Neural progenitor cell (in vitro differentiated cells): ENCODE measurements at regions not wholly inside any gene's neighbourhood (a gene's known extent, or its start where the extent isn't known, plus 50 kb on each side); places are given as distances from the start of the nearest gene placed in this dataset.

ENCODE experiments used
- DNase-seq: peaks from one replicate; pipeline ENCODE4 v3.0.0-alpha.2; 2016; ENCODE audit warnings: low spot score
- H2AFZ ChIP-seq: fragments of 200-600 bp; sonication (generic); replicated peaks from 2 replicates; pipeline ENCODE4 v1.6.1; 2016; ENCODE audit warnings: antibody characterized with exemption
- H3F3A ChIP-seq: fragments of 200-600 bp; sonication (generic); 2 replicates; pipeline ENCODE4 v1.6.1; 2016; ENCODE audit warnings: antibody characterized with exemption, low read depth
- H3K27ac ChIP-seq: fragments of 200-600 bp; sonication (generic); 2 replicates; pipeline ENCODE4 v1.5.1; 2016; ENCODE audit warnings: mild to moderate bottlenecking
- H3K27me3 ChIP-seq: fragments of 200-600 bp; sonication (generic); 2 replicates; pipeline ENCODE4 v1.6.1; 2016; ENCODE audit warnings: mild to moderate bottlenecking, moderate library complexity
- H3K36me3 ChIP-seq: fragments of 200-600 bp; sonication (generic); 2 replicates; pipeline ENCODE4 v1.5.1; 2016
- H3K4me1 ChIP-seq: fragments of 200-600 bp; sonication (generic); 2 replicates; pipeline ENCODE4 v1.6.1; 2016; ENCODE audit warnings: mixed run types
- H3K4me2 ChIP-seq: fragments of 200-600 bp; sonication (generic); 2 replicates; pipeline ENCODE4 v1.6.1; 2016
- H3K4me3 ChIP-seq: fragments of 200-600 bp; sonication (generic); 2 replicates; pipeline ENCODE4 v1.5.1; 2016
- H3K79me2 ChIP-seq: fragments of 200-600 bp; sonication (generic); 2 replicates; pipeline ENCODE4 v1.6.1; 2016; ENCODE audit warnings: low read depth
- H3K9ac ChIP-seq: fragments of 200-600 bp; sonication (generic); 2 replicates; pipeline ENCODE4 v1.6.1; 2016
- H3K9me3 ChIP-seq: fragments of 200-600 bp; sonication (generic); 2 replicates; pipeline ENCODE4 v1.5.1; 2016; ENCODE audit warnings: low read depth
- H4K20me1 ChIP-seq: fragments of 200-600 bp; sonication (generic); 2 replicates; pipeline ENCODE4 v1.6.1; 2016; ENCODE audit warnings: low read depth
- H3K27ac Mint-ChIP-seq: 3 replicates; pipeline ENCODE4 v1.8.0; 2021; ENCODE audit warnings: mixed read lengths
- H3K27me3 Mint-ChIP-seq: 2 replicates; pipeline ENCODE4 v1.8.0; 2022; ENCODE audit warnings: low read depth, mild to moderate bottlenecking, inconsistent platforms, moderate library complexity, mixed read lengths; ENCODE audit not compliant: insufficient read depth
- H3K36me3 Mint-ChIP-seq: 3 replicates; pipeline ENCODE4 v1.8.0; 2021; ENCODE audit warnings: mixed read lengths
- H3K4me1 Mint-ChIP-seq: 3 replicates; pipeline ENCODE4 v1.8.0; 2021; ENCODE audit warnings: mixed read lengths
- H3K4me3 Mint-ChIP-seq: 3 replicates; pipeline ENCODE4 v1.8.0; 2021; ENCODE audit warnings: mild to moderate bottlenecking, moderate library complexity, mixed read lengths
- H3K9me3 Mint-ChIP-seq: 3 replicates; pipeline ENCODE4 v1.8.0; 2020; ENCODE audit warnings: mixed read lengths
- CTCF ChIP-seq: fragments of 200-600 bp; sonication (generic); IDR thresholded peaks from 2 replicates; pipeline ENCODE4 v1.5.1; 2017; ENCODE audit warnings: antibody characterized with exemption, mild to moderate bottlenecking
- EZH2 ChIP-seq: fragments of 200-600 bp; sonication (generic); IDR thresholded peaks from 2 replicates; pipeline ENCODE4 v1.6.1; 2017; ENCODE audit warnings: antibody characterized with exemption, mild to moderate bottlenecking, moderate library complexity
- EZH2phosphoT487 ChIP-seq: fragments of 200-600 bp; sonication (generic); IDR thresholded peaks from 2 replicates; pipeline ENCODE4 v1.6.1; 2017; ENCODE audit warnings: antibody characterized with exemption

GRCh38 chr18:14025306-14025940 lies 106.8 kb downstream of the ZNF519 start:
- no peak overlapping the region for H3K4me3 Mint-ChIP-seq
- Histone ChIP-seq H3K79me2 (no peaks in the 10 kb centered on the region), H3K9ac (no peak overlapping the region), H3K4me3 (no peak overlapping the region), H3K27ac (no peak overlapping the region), H3K4me2 (no peak overlapping the region), H3K27me3 (no peaks in the 10 kb centered on the region), H3K9me3 (no peaks in the 10 kb centered on the region), H3F3A (no peaks in the 10 kb centered on the region), H2AFZ (no peak overlapping the region), H3K36me3 (no peaks in the 10 kb centered on the region), H3K4me1 (peaks cover 12% of the 10 kb centered on the region), H4K20me1 (no peaks in the 10 kb centered on the region)
- peaks cover 9% of the 10 kb centered on the region for H3K9me3 Mint-ChIP-seq
- no peak for DNase-seq
- TF ChIP-seq CTCF (no peak), EZH2 (no peak), EZH2phosphoT487 (no peak)
- H3K36me3 Mint-ChIP-seq = no peaks in the 10 kb centered on the region
- no peaks in the 10 kb centered on the region for H3K4me1 Mint-ChIP-seq
- no peak overlapping the region for H3K27ac Mint-ChIP-seq
- peaks cover 2% of the 10 kb centered on the region for H3K27me3 Mint-ChIP-seq

GRCh38 chr18:14015416-14015815 lies 100.1 kb upstream of the MC2R start:
- no peaks in the 10 kb centered on the region for H3K36me3 Mint-ChIP-seq
- DNase-seq = no peak
- no peaks in the 10 kb centered on the region for H3K27me3 ChIP-seq
- no peak overlapping the region for H3K27ac Mint-ChIP-seq
- no peaks in the 10 kb centered on the region for H3F3A ChIP-seq
- H3K9ac ChIP-seq = no peak overlapping the region
- no peak overlapping the region for H3K4me3 Mint-ChIP-seq
- no peaks in the 10 kb centered on the region for H3K4me1 Mint-ChIP-seq
- no peaks in the 10 kb centered on the region for H4K20me1 ChIP-seq
- no peaks in the 10 kb centered on the region for H3K9me3 ChIP-seq
- no peak overlapping the region for H3K4me3 ChIP-seq
- peaks cover 11% of the 10 kb centered on the region for H3K9me3 Mint-ChIP-seq
- no peaks in the 10 kb centered on the region for H3K4me1 ChIP-seq
- TF ChIP-seq EZH2 (no peak), EZH2phosphoT487 (no peak), CTCF (no peak)
- H3K4me2 ChIP-seq = no peak overlapping the region
- H2AFZ ChIP-seq = no peak overlapping the region
- no peak overlapping the region for H3K27ac ChIP-seq
- H3K79me2 ChIP-seq = no peaks in the 10 kb centered on the region
- no peaks in the 10 kb centered on the region for H3K36me3 ChIP-seq
- H3K27me3 Mint-ChIP-seq = peaks cover 2% of the 10 kb centered on the region

- peaks cover 14% of the 10 kb centered on the region for H3K9me3 Mint-ChIP-seq
- H3K9ac ChIP-seq = no peak overlapping the region
- no peaks in the 10 kb centered on the region for H3K27me3 ChIP-seq
- no peak overlapping the region for H3K27ac ChIP-seq
- no peak overlapping the region for H3K27ac Mint-ChIP-seq
- no peaks in the 10 kb centered on the region for H3K79me2 ChIP-seq
- no peaks in the 10 kb centered on the region for H3F3A ChIP-seq
- no peaks in the 10 kb centered on the region for H3K4me1 ChIP-seq
- no peaks in the 10 kb centered on the region for H3K36me3 ChIP-seq
- no peak for TF ChIP-seq EZH2
- no peak for TF ChIP-seq EZH2phosphoT487
- no peak for TF ChIP-seq CTCF
- H3K27me3 Mint-ChIP-seq = peaks cover 2% of the 10 kb centered on the region
- no peaks in the 10 kb centered on the region for H3K36me3 Mint-ChIP-seq
- DNase-seq = no peak
- H3K9me3 ChIP-seq = no peaks in the 10 kb centered on the region
- no peaks in the 10 kb centered on the region for H3K4me1 Mint-ChIP-seq
- no peak overlapping the region for H2AFZ ChIP-seq
- no peak overlapping the region for H3K4me2 ChIP-seq
- H3K4me3 ChIP-seq = no peak overlapping the region
- H4K20me1 ChIP-seq = no peaks in the 10 kb centered on the region
- H3K4me3 Mint-ChIP-seq = no peak overlapping the region
Measured at GRCh38 chr18:14014456-14014855, 99.1 kb upstream of the MC2R start.
